Muscle of leg (tissue), 3 donors: ENCODE measurements at regions not wholly inside any gene's neighbourhood (a gene's known extent, or its start where the extent isn't known, plus 50 kb on each side); places are given as distances from the start of the nearest gene placed in this dataset.
"Not testable (repeated sequence)": the region's sequence is repeated elsewhere in the genome, so short reads cannot be mapped to it uniquely, and the experiment has no call there.

Experiments used
- DNase-seq: peaks from one replicate; pipeline ENCODE4 v3.0.0; 2013
- H3K27ac ChIP-seq: one replicate; pipeline ENCODE4 v1.5.1; 2013; ENCODE audit warnings: mild to moderate bottlenecking, low read length, control low read depth
- H3K27me3 ChIP-seq: one replicate; pipeline ENCODE4 v1.6.1; 2013; ENCODE audit warnings: low read length; ENCODE audit not compliant: control insufficient read depth, insufficient read depth
- H3K36me3 ChIP-seq: one replicate; pipeline ENCODE4 v1.6.1; 2013; ENCODE audit warnings: low read length; ENCODE audit not compliant: control insufficient read depth, insufficient read depth
- H3K4me1 ChIP-seq: one replicate; pipeline ENCODE4 v1.6.1; 2013; ENCODE audit warnings: low read length; ENCODE audit not compliant: control insufficient read depth, insufficient read depth
- H3K4me3 ChIP-seq: one replicate; pipeline ENCODE4 v1.5.1; 2013; ENCODE audit warnings: low read length, control low read depth
- H3K9me3 ChIP-seq: replicated peaks from 2 replicates; pipeline ENCODE4 v1.6.1; 2013; ENCODE audit warnings: low read depth, low read length; ENCODE audit not compliant: control insufficient read depth
- WGBS: methylation state at CpG from one replicate; pipeline ENCODE4 v1.1.5; 2013; ENCODE audit warnings: missing lambda C conversion rate; ENCODE audit not compliant: insufficient coverage; 5-methylcytosine and 5-hydroxymethylcytosine counted together

GRCh38 chr13:89515948-89516347, 1831.5 kb upstream of the MIR17HG start:
- Histone ChIP-seq H3K4me1 (no peaks in the 10 kb centered on the region), H3K9me3 (no peaks in the 10 kb centered on the region), H3K27me3 (no peaks in the 10 kb centered on the region), H3K27ac (no peak overlapping the region), H3K36me3 (no peaks in the 10 kb centered on the region), H3K4me3 (no peak overlapping the region)
- WGBS = no CpG with 5 or more reads among the region's 1 CpG
- DNase-seq = no peak

DNA sequence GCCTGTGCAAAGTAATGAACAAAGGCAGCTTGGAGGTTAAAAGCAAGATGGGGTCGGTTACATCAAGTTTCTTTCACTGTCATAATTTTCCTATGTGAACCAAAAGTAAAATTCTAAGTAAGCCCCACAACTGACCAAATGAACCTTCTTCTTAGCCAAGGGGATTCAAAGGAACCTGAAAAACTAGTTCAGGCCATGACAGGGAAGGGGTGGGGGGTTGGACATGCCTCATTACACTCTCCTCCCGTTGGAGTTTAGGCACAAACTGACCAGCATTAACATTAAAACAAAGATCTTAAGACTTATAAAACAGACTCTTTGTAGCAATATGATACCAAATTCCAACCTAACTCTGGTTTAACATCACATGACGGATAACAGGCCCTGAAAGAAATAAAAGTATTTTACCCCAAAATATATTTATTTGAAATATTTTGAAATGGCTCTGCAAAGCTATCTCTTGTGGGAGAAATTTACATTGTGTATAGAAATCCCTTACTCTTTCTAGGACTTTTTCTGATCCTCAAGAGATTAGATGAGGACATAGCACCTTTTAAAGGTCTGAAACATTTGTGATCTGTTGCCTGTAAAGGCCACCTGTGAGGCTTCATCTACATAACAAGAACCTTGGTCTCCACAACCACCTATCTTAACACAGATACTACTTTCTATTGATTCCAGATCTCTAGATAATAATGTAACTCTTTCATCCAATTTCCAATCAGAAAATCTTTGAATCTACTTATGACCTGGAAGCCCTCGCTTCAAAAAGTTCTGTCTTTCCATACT, 1829.0 kb upstream of the MIR17HG start:
- Histone ChIP-seq H3K36me3 (no peaks in the 10 kb centered on the region), H3K4me1 (no peaks in the 10 kb centered on the region), H3K27ac (no peak overlapping the region), H3K27me3 (no peaks in the 10 kb centered on the region), H3K9me3 (no peaks in the 10 kb centered on the region), H3K4me3 (no peak overlapping the region)
- WGBS = no CpG with 5 or more reads among the region's 4 CpGs
- DNase-seq = no peak

- Histone ChIP-seq H3K27me3 (no peaks in the 10 kb centered on the region), H3K9me3 (no peaks in the 10 kb centered on the region)
- DNase-seq = no peak
Observed at GRCh38 chr13:89520468-89520867, 1827.0 kb upstream of the MIR17HG start.

GRCh38 chr13:89521672-89522071, 1825.8 kb upstream of the MIR17HG start:
- not testable (repeated sequence) for DNase-seq, H3K27me3 ChIP-seq, H3K27ac ChIP-seq, H3K9me3 ChIP-seq, H3K4me3 ChIP-seq, H3K4me1 ChIP-seq, H3K36me3 ChIP-seq
- WGBS = no CpG with 5 or more reads among the region's 2 CpGs

More at GRCh38 chr13:89520468-89520867, 1827.0 kb upstream of the MIR17HG start:
- H3K4me3 ChIP-seq = no peak overlapping the region
- H3K27ac ChIP-seq = no peak overlapping the region
- H3K36me3 ChIP-seq = no peaks in the 10 kb centered on the region
- H3K4me1 ChIP-seq = no peaks in the 10 kb centered on the region

GRCh38 chr13:89541091-89542030, 1806.1 kb upstream of the MIR17HG start:
- WGBS = 96% methylated on average over 3 of the region's 6 CpGs
- H3K36me3 ChIP-seq = no peaks in the 10 kb centered on the region

GRCh38 chr13:89550938-89551337, 1796.5 kb upstream of the MIR17HG start:
- no peak for DNase-seq
- no peak overlapping the region for H3K4me3 ChIP-seq
- no peaks in the 10 kb centered on the region for H3K36me3 ChIP-seq
- H3K27ac ChIP-seq = no peak overlapping the region
- no peaks in the 10 kb centered on the region for H3K9me3 ChIP-seq
- no CpG with 5 or more reads among the region's 5 CpGs for WGBS
- H3K4me1 ChIP-seq = no peaks in the 10 kb centered on the region
- H3K27me3 ChIP-seq = no peaks in the 10 kb centered on the region

More at GRCh38 chr13:89541091-89542030, 1806.1 kb upstream of the MIR17HG start:
- Histone ChIP-seq H3K9me3 (no peaks in the 10 kb centered on the region), H3K27me3 (no peaks in the 10 kb centered on the region), H3K4me1 (no peaks in the 10 kb centered on the region), H3K4me3 (no peak overlapping the region), H3K27ac (no peak overlapping the region)
- DNase-seq = peak; percentile 1

- no CpG with 5 or more reads among the region's 1 CpG for WGBS
- no peak overlapping the region for H3K27ac ChIP-seq
- DNase-seq = no peak
- H3K9me3 ChIP-seq = no peaks in the 10 kb centered on the region
- H3K36me3 ChIP-seq = no peaks in the 10 kb centered on the region
- no peaks in the 10 kb centered on the region for H3K27me3 ChIP-seq
- no peaks in the 10 kb centered on the region for H3K4me1 ChIP-seq
- H3K4me3 ChIP-seq = no peak overlapping the region
Observed at GRCh38 chr13:89554801-89555200, 1792.7 kb upstream of the MIR17HG start.

DNA sequence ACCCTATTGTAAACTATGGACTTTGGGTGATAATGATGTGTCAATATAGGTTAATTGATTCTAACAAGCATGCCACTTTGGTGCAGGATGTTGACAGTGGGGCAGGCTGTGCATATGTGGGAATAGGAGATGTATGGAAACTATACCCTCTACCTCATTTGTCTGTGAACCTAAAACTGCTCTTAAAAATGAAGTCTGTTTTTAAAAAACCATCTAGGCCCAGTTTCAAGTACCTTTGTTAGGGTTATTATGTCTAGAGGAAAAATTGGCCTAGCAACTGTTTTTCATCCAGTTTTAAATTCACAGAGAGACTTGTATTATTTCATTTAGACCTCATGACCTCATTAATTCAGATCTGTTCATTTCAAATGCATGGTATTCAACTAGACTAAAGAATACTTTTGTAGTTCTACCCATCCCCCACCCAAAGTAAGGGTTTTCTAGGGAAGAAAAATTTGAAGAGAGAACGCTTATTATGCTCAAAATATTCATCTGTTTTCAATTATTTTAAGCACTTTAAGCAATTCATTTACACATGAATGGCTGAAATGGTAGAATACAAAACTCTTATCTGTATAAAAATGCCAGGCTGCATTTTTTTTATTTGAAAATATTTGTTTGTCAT, 1781.9 kb upstream of the MIR17HG start:
- H3K4me1 ChIP-seq = no peaks in the 10 kb centered on the region
- H3K27me3 ChIP-seq = no peaks in the 10 kb centered on the region
- WGBS = no CpG with 5 or more reads among the region's 1 CpG
- H3K4me3 ChIP-seq = no peak overlapping the region
- H3K9me3 ChIP-seq = no peaks in the 10 kb centered on the region
- DNase-seq = no peak
- no peak overlapping the region for H3K27ac ChIP-seq
- H3K36me3 ChIP-seq = no peaks in the 10 kb centered on the region

DNA sequence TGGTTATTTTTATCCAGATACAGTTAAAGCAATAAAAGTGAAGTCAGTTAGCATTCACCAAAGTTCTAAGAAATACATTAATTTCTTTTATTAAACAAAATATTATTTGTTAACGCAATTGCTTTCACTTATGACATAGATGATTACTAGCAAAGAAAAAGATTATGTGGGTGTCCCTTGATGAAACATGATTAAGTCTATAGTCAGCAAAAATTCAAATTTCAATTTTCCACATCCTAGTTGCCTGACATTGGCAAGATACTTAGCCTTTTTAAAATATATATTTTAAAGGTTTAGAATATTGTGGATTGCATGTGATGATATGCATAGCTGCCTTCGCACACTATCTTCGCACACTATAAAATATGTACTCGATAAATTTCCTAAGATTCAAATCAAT, 1780.5 kb upstream of the MIR17HG start:
- Histone ChIP-seq H3K27me3 (no peaks in the 10 kb centered on the region), H3K9me3 (no peaks in the 10 kb centered on the region), H3K27ac (no peak overlapping the region), H3K4me3 (no peak overlapping the region), H3K36me3 (no peaks in the 10 kb centered on the region), H3K4me1 (no peaks in the 10 kb centered on the region)
- no peak for DNase-seq
- WGBS = no CpG with 5 or more reads among the region's 4 CpGs

DNA sequence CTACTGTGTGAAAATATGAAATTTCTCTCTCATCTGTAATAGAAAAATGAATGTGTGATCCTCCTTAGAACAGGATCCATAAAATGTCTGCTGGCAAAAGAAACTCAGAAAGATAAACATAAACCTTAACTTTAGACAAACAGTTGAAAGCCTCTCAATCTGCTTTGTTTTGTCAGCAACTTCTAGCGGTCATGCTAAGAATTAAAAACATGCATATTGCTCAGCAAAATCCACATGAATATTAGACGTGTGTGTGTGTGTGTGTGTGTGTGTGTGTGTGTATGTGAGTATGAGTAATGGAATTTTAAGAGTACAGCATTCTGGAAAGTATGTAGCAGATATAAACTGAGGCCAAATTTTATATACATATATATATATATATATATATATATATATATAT, 1779.2 kb upstream of the MIR17HG start:
- H3K27ac ChIP-seq = no peak overlapping the region
- H3K9me3 ChIP-seq = no peaks in the 10 kb centered on the region
- H3K27me3 ChIP-seq = no peaks in the 10 kb centered on the region
- H3K4me3 ChIP-seq = no peak overlapping the region
- no peaks in the 10 kb centered on the region for H3K36me3 ChIP-seq
- DNase-seq = no peak
- WGBS = no CpG with 5 or more reads among the region's 2 CpGs
- H3K4me1 ChIP-seq = no peaks in the 10 kb centered on the region
